HEK293 (cell line): ENCODE measurements at regions not wholly inside any gene's neighbourhood (a gene's known extent, or its start where the extent isn't known, plus 50 kb on each side); places are given as distances from the start of the nearest gene placed in this dataset.

Source experiments
- ZBTB20 ChIP-seq: fragments of 450-650 bp; formaldehyde crosslinking; IDR thresholded peaks from 2 replicates; pipeline ENCODE4 v1.5.1; 2016; ENCODE audit warnings: missing biosample characterization, missing genetic modification characterization
- ZNF785 ChIP-seq: fragments of 450-650 bp; formaldehyde crosslinking; IDR thresholded peaks from 2 replicates; pipeline ENCODE4 v1.5.1; 2016; ENCODE audit warnings: missing biosample characterization, missing genetic modification characterization
- TF ChIP-seq, protein P1 (sequence below): fragments of 450-650 bp; formaldehyde crosslinking; IDR thresholded peaks from 2 replicates; pipeline ENCODE4 v1.5.1; 2016; ENCODE audit warnings: missing biosample characterization, missing genetic modification characterization

DNA sequence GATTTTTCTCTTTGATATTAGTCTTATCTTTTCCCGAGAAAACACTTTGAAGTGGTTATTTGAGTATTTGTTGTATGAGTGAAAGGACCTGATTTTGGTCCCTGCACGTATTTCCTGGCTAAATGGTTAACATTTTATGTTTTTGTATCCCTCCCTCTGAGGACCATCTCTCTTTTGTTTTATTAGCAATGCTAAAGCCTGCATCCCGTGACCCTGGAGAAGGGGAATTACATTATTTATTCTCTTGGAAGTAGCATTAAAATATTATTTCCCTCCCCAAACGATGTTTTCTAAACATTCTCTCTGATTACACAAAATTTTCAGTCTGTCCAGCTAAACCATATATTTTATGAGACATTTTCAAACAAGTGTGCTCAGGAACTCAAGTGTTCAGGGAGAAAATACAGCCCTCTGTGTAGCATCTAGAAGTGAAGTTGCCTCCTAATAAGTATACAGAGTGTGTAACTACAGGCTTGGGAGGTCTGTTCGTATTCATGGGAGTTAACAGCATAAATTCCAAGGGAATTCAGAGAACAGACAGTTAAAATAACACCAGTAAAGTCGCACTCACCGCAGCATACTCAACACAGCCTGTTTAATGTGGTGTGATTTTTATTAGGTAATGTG, 163.8 kb upstream of the NPVF start:
- TF ChIP-seq ZNF785 (tag by site-specific recombination) (no peak), ZBTB20 (tag by site-specific recombination) (no peak)
- TF ChIP-seq, protein P1, sequence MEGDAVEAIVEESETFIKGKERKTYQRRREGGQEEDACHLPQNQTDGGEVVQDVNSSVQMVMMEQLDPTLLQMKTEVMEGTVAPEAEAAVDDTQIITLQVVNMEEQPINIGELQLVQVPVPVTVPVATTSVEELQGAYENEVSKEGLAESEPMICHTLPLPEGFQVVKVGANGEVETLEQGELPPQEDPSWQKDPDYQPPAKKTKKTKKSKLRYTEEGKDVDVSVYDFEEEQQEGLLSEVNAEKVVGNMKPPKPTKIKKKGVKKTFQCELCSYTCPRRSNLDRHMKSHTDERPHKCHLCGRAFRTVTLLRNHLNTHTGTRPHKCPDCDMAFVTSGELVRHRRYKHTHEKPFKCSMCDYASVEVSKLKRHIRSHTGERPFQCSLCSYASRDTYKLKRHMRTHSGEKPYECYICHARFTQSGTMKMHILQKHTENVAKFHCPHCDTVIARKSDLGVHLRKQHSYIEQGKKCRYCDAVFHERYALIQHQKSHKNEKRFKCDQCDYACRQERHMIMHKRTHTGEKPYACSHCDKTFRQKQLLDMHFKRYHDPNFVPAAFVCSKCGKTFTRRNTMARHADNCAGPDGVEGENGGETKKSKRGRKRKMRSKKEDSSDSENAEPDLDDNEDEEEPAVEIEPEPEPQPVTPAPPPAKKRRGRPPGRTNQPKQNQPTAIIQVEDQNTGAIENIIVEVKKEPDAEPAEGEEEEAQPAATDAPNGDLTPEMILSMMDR (tag by site-specific recombination) = no peak
